AG04449 (cell line): ENCODE measurements at regions not wholly inside any gene's neighbourhood (a gene's known extent, or its start where the extent isn't known, plus 50 kb on each side); places are given as distances from the start of the nearest gene placed in this dataset.

ENCODE experiments used
- CTCF ChIA-PET: fragments of 350-600 bp; formaldehyde crosslinking; extraction: SDS; loops from one replicate; lab custom pipeline; 2021; ENCODE audit warnings: antibody characterized with exemption; lab: Yijun Ruan, JAX
- POLR2A ChIA-PET: fragments of 400-600, 350-600 bp; formaldehyde crosslinking; extraction: SDS; loops from one replicate; lab custom pipeline; 2020; ENCODE audit warnings: antibody characterized with exemption, inconsistent platforms; lab: Yijun Ruan, JAX
- DNase-seq: peaks from one replicate; pipeline ENCODE4 v3.0.0-alpha.2; 2010; ENCODE audit warnings: low read depth, low spot score
- H3K4me3 ChIP-seq: 2 replicates; pipeline ENCODE4 v1.5.1; 2011; ENCODE audit warnings: low read depth, mild to moderate bottlenecking, control low read depth, low read length
- CTCF ChIP-seq: IDR thresholded peaks from one replicate; pipeline ENCODE4 v1.5.1; 2011; ENCODE audit warnings: mild to moderate bottlenecking, moderate library complexity, low read length, control low read depth, inconsistent platforms; ENCODE audit not compliant: insufficient read depth; ENCODE audit errors: missing control alignments

GRCh38 chr2:40528564-40528963, 76.7 kb upstream of the SLC8A1 start:
- ChIA-PET POLR2A (no interaction called here), CTCF (no interaction called here)
- no peak for TF ChIP-seq CTCF
- DNase-seq, result no peak
- no peak overlapping the region for H3K4me3 ChIP-seq

- CTCF ChIA-PET, result interaction anchor here (0.8 to 1.4 kb wide), 3 partner anchors 9 to 23 kb away, joined by 3 to 4 read pairs (median 4); no protein-coding TSS in a partner anchor
- POLR2A ChIA-PET, result no interaction called here
- no peak for TF ChIP-seq CTCF
- DNase-seq, result no peak
- H3K4me3 ChIP-seq, result no peak overlapping the region
Observed at GRCh38 chr2:40531359-40531758, 79.5 kb upstream of the SLC8A1 start.

GRCh38 chr2:40534528-40534927, 82.6 kb upstream of the SLC8A1 start:
- CTCF ChIA-PET, result interaction anchor here (1.3 kb wide), 1 partner anchor 20 kb away, joined by 6 read pairs; no protein-coding TSS in a partner anchor
- POLR2A ChIA-PET, result no interaction called here
- no peak for DNase-seq
- TF ChIP-seq CTCF, result no peak
- no peak overlapping the region for H3K4me3 ChIP-seq

- CTCF ChIA-PET, result no interaction called here
- POLR2A ChIA-PET, result no interaction called here
- no peak overlapping the region for H3K4me3 ChIP-seq
- no peak for DNase-seq
- TF ChIP-seq CTCF, result no peak
Observed at GRCh38 chr2:40535972-40536371, 84.1 kb upstream of the SLC8A1 start.

- CTCF ChIA-PET, result interaction anchor here (1.3 kb wide), 1 partner anchor 14 kb away, joined by 6 read pairs; no protein-coding TSS in a partner anchor
- no peak for DNase-seq
Observed at GRCh38 chr2:40540026-40540425, 88.1 kb upstream of the SLC8A1 start.

GRCh38 chr2:40543381-40543780, 91.5 kb upstream of the SLC8A1 start:
- TF ChIP-seq CTCF, result no peak
- CTCF ChIA-PET, result interaction anchor here (0.8 to 2.2 kb wide), 3 partner anchors 9 to 16 kb away, joined by 3 to 7 read pairs (median 3); no protein-coding TSS in a partner anchor
- POLR2A ChIA-PET, result no interaction called here
- no peak for DNase-seq
- no peak overlapping the region for H3K4me3 ChIP-seq

More at GRCh38 chr2:40540026-40540425, 88.1 kb upstream of the SLC8A1 start:
- TF ChIP-seq CTCF, result no peak
- POLR2A ChIA-PET, result no interaction called here
- H3K4me3 ChIP-seq, result no peak overlapping the region
